Neuronal stem cell (in vitro differentiated cells): ENCODE measurements at regions not wholly inside any gene's neighbourhood (a gene's known extent, or its start where the extent isn't known, plus 50 kb on each side); places are given as distances from the start of the nearest gene placed in this dataset.

Experiments used
- DNase-seq: peaks from one replicate; pipeline ENCODE4 v3.0.0-alpha.2; 2013; ENCODE audit warnings: low spot score
- H2AFZ ChIP-seq: one replicate; pipeline ENCODE4 v1.6.1; 2013; ENCODE audit warnings: mild to moderate bottlenecking, low read length, inconsistent platforms
- H2AK5ac ChIP-seq: 2 replicates; pipeline ENCODE4 v1.6.1; 2013; ENCODE audit warnings: low read depth, mild to moderate bottlenecking, inconsistent platforms, low read length, moderate library complexity, mixed read lengths
- H2BK120ac ChIP-seq: 2 replicates; pipeline ENCODE4 v1.6.1; 2013; ENCODE audit warnings: low read depth, mild to moderate bottlenecking, inconsistent platforms, low read length, moderate library complexity, mixed read lengths
- H2BK12ac ChIP-seq: one replicate; pipeline ENCODE4 v1.6.1; 2013; ENCODE audit warnings: low read length, inconsistent platforms
- H2BK15ac ChIP-seq: 2 replicates; pipeline ENCODE4 v1.6.1; 2013; ENCODE audit warnings: mild to moderate bottlenecking, low read length, inconsistent platforms, mixed read lengths
- H2BK5ac ChIP-seq: one replicate; pipeline ENCODE4 v1.6.1; 2013; ENCODE audit warnings: inconsistent platforms, mild to moderate bottlenecking, low read length, moderate library complexity
- H3K14ac ChIP-seq: one replicate; pipeline ENCODE4 v1.6.1; 2013; ENCODE audit warnings: low read length, inconsistent platforms
- H3K18ac ChIP-seq: 2 replicates; pipeline ENCODE4 v1.6.1; 2013; ENCODE audit warnings: low read length, inconsistent platforms
- H3K23ac ChIP-seq: 2 replicates; pipeline ENCODE4 v1.6.1; 2013; ENCODE audit warnings: low read depth, mild to moderate bottlenecking, mixed read lengths, low read length, inconsistent platforms; ENCODE audit not compliant: poor library complexity
- H3K27ac ChIP-seq: replicated peaks from 3 replicates; pipeline ENCODE4 v1.5.1; 2013; ENCODE audit warnings: low read length, inconsistent platforms
- H3K27me3 ChIP-seq, 3 experiments: 2 replicates each; pipeline ENCODE4 v1.6.1; 2013; ENCODE audit warnings: low read length in 3 of 3, mild to moderate bottlenecking in 2 of 3, inconsistent platforms in 1 of 3, low read depth in 1 of 3, mixed read lengths in 1 of 3, moderate library complexity in 1 of 3; ENCODE audit not compliant: control insufficient read depth in 3 of 3, insufficient read depth in 3 of 3
- H3K36me3 ChIP-seq, 2 donors: replicated peaks in 1 of 2; 2 replicates each; pipeline ENCODE4 v1.6.1; 2013; ENCODE audit warnings: low read length in 2 of 2; ENCODE audit not compliant: control insufficient read depth in 2 of 2, insufficient read depth in 2 of 2
- H3K4ac ChIP-seq: 2 replicates; pipeline ENCODE4 v1.6.1; 2013; ENCODE audit warnings: inconsistent platforms, mild to moderate bottlenecking, low read length, moderate library complexity
- H3K4me1 ChIP-seq, 2 donors: 1 replicate in 1 of 2; 2 replicates in 1 of 2; pipeline ENCODE4 v1.6.1; 2013; ENCODE audit warnings: low read length in 2 of 2, low read depth in 1 of 2; ENCODE audit not compliant: control insufficient read depth in 2 of 2, insufficient read depth in 1 of 2
- H3K4me2 ChIP-seq: one replicate; pipeline ENCODE4 v1.6.1; 2013; ENCODE audit warnings: mild to moderate bottlenecking, low read length, inconsistent platforms; ENCODE audit not compliant: insufficient read depth, poor library complexity, severe bottlenecking
- H3K4me3 ChIP-seq, 2 donors: 2 replicates each; pipeline ENCODE4 v1.5.1; 2013; ENCODE audit warnings: low read length in 2 of 2, mild to moderate bottlenecking in 2 of 2, inconsistent platforms in 1 of 2, moderate library complexity in 1 of 2
- H3K79me1 ChIP-seq: one replicate; pipeline ENCODE4 v1.6.1; 2013; ENCODE audit warnings: low read depth, mild to moderate bottlenecking, inconsistent platforms, low read length, moderate library complexity
- H3K9ac ChIP-seq: one replicate; pipeline ENCODE4 v1.6.1; 2013; ENCODE audit warnings: mild to moderate bottlenecking, low read depth, low read length, inconsistent platforms; ENCODE audit not compliant: poor library complexity
- H3K9me3 ChIP-seq, 2 donors: replicated peaks in 1 of 2; 2 replicates each; pipeline versions ENCODE3 to v1.6.1; 2013; ENCODE audit warnings: low read length in 2 of 2, mild to moderate bottlenecking in 2 of 2, inconsistent platforms in 1 of 2, low read depth in 1 of 2, mixed read lengths in 1 of 2, moderate library complexity in 1 of 2; ENCODE audit not compliant: control insufficient read depth in 2 of 2, insufficient read depth in 1 of 2
- H4K8ac ChIP-seq: one replicate; pipeline ENCODE4 v1.6.1; 2013; ENCODE audit warnings: low read depth, mild to moderate bottlenecking, inconsistent platforms, low read length, moderate library complexity
- H4K91ac ChIP-seq: one replicate; pipeline ENCODE4 v1.6.1; 2013; ENCODE audit warnings: low read length, low read depth, mild to moderate bottlenecking, inconsistent platforms; ENCODE audit not compliant: poor library complexity
- WGBS, 2 donors: extraction: QIAGEN DNeasy Blood & Tissue Kit; methylation state at CpG; one replicate each; pipeline ENCODE4 v1.1.7; 2013; ENCODE audit warnings: missing lambda C conversion rate in 2 of 2, mixed read lengths in 1 of 2; ENCODE audit not compliant: insufficient read length in 2 of 2, insufficient replicate concordance in 1 of 2; ENCODE audit errors: extremely low coverage in 2 of 2; 5-methylcytosine and 5-hydroxymethylcytosine counted together

GRCh38 chr12:41846718-41847117, 298.0 kb downstream of the GXYLT1 start:
- no peak overlapping the region for H2AFZ ChIP-seq
- H3K27me3 ChIP-seq = no peaks in the 10 kb centered on the region
- H3K23ac ChIP-seq = no peak overlapping the region
- no peak overlapping the region for H3K18ac ChIP-seq
- H3K27ac ChIP-seq = no peak overlapping the region
- H3K9ac ChIP-seq = no peak overlapping the region
- H2AK5ac ChIP-seq = no peak overlapping the region
- WGBS, 2 donors = no CpG with 5 or more reads among the region's 1 CpG
- no peak overlapping the region for H4K91ac ChIP-seq
- H2BK120ac ChIP-seq = no peak overlapping the region
- H2BK5ac ChIP-seq = no peak overlapping the region
- no peaks in the 10 kb centered on the region for H3K36me3 ChIP-seq
- no peaks in the 10 kb centered on the region for H3K4me1 ChIP-seq
- peaks cover 2% of the 10 kb centered on the region for H3K79me1 ChIP-seq
- no peak overlapping the region for H2BK15ac ChIP-seq
- H3K9me3 ChIP-seq = no peaks in the 10 kb centered on the region
- H3K4me2 ChIP-seq = no peak overlapping the region
- H3K4me3 ChIP-seq = no peak overlapping the region
- H3K14ac ChIP-seq = no peak overlapping the region
- no peak overlapping the region for H2BK12ac ChIP-seq
- H3K4ac ChIP-seq = no peak overlapping the region
- no peak for DNase-seq
- no peak overlapping the region for H4K8ac ChIP-seq

DNA sequence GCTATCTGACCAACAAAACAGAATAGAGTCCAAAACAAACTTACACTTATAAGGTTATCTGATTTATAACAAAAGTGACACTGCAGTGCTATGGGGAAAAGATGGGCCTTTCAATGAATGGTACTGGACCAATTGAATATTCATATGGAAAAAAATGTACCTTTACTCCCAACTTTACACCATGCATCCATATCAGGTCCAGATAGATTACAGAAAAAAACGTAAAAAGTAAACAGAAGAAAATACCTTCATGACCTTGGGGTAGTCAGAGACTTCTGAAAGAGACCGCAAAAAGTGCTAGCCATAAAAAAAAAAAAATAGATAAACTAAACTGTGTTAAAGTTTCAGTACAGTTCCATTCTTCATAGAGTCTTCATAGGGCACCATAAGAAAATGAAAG, 308.3 kb downstream of the GXYLT1 start:
- no peak overlapping the region for H2BK12ac ChIP-seq
- no peak overlapping the region for H3K14ac ChIP-seq
- H3K18ac ChIP-seq = no peak overlapping the region
- H3K4ac ChIP-seq = no peak overlapping the region
- H2BK5ac ChIP-seq = no peak overlapping the region
- H2AFZ ChIP-seq = no peak overlapping the region
- no peaks in the 10 kb centered on the region for H3K4me1 ChIP-seq
- no peak overlapping the region for H3K27ac ChIP-seq
- H3K9ac ChIP-seq = no peak overlapping the region
- H3K27me3 ChIP-seq = no peaks in the 10 kb centered on the region
- DNase-seq = no peak
- no peaks in the 10 kb centered on the region for H3K9me3 ChIP-seq
- WGBS, 2 donors = no CpG with 5 or more reads among the region's 2 CpGs
- H3K4me3 ChIP-seq = no peak overlapping the region
- no peak overlapping the region for H3K23ac ChIP-seq
- H2BK120ac ChIP-seq = no peak overlapping the region
- no peak overlapping the region for H4K8ac ChIP-seq
- H2BK15ac ChIP-seq = no peak overlapping the region
- no peaks in the 10 kb centered on the region for H3K79me1 ChIP-seq
- no peaks in the 10 kb centered on the region for H3K36me3 ChIP-seq
- H4K91ac ChIP-seq = no peak overlapping the region
- H3K4me2 ChIP-seq = no peak overlapping the region
- no peak overlapping the region for H2AK5ac ChIP-seq

DNA sequence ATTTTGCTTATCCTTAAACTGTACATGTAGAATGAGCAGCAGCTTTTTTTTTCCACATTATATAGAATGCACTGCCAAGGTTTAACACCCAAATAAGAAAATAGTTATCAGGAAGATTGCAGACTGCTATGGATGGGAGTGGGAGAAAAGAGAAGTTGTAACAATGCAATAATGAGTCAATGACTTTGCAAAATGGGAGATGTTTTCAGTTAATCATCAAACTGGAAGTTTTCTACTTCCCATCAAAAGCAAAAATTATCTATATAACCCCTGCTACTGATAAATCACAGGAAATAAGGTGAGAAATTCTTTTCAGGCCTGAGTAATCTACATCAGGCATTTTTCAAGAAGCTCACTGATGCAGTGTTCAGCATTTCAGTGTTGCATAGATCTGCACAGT, 309.1 kb downstream of the GXYLT1 start:
- DNase-seq = no peak
- Histone ChIP-seq H3K9me3 (no peaks in the 10 kb centered on the region), H3K27me3 (no peaks in the 10 kb centered on the region), H4K91ac (no peak overlapping the region), H3K18ac (no peak overlapping the region), H3K36me3 (no peaks in the 10 kb centered on the region), H3K4me2 (no peak overlapping the region), H2BK12ac (no peak overlapping the region), H3K4ac (no peak overlapping the region), H2BK120ac (no peak overlapping the region), H3K79me1 (no peaks in the 10 kb centered on the region), H3K23ac (no peak overlapping the region), H3K4me3 (no peak overlapping the region), H3K14ac (no peak overlapping the region), H2BK15ac (no peak overlapping the region), H3K27ac (no peak overlapping the region), H2AK5ac (no peak overlapping the region), H2AFZ (no peak overlapping the region), H3K4me1 (no peaks in the 10 kb centered on the region), H3K9ac (no peak overlapping the region), H2BK5ac (no peak overlapping the region), H4K8ac (no peak overlapping the region)

GRCh38 chr12:41819948-41820347, 324.7 kb downstream of the GXYLT1 start:
- H3K36me3 ChIP-seq = no peaks in the 10 kb centered on the region
- no peak overlapping the region for H3K18ac ChIP-seq
- no peak overlapping the region for H3K4me2 ChIP-seq
- no peak overlapping the region for H3K23ac ChIP-seq
- no peaks in the 10 kb centered on the region for H3K9me3 ChIP-seq
- no peak overlapping the region for H3K4ac ChIP-seq
- H2AK5ac ChIP-seq = no peak overlapping the region
- no peak overlapping the region for H2BK120ac ChIP-seq
- H3K9ac ChIP-seq = no peak overlapping the region
- no peak overlapping the region for H3K14ac ChIP-seq
- no peaks in the 10 kb centered on the region for H3K79me1 ChIP-seq
- no peak overlapping the region for H4K91ac ChIP-seq
- H2BK12ac ChIP-seq = no peak overlapping the region
- no peak overlapping the region for H3K27ac ChIP-seq
- no peak overlapping the region for H4K8ac ChIP-seq
- no peaks in the 10 kb centered on the region for H3K27me3 ChIP-seq
- 100% methylated on average over 2 of the region's 3 CpGs; no CpG with 5 or more reads in 1 of the 2 donors for WGBS, 2 donors
- no peak overlapping the region for H3K4me3 ChIP-seq
- no peak overlapping the region for H2BK5ac ChIP-seq
- no peaks in the 10 kb centered on the region for H3K4me1 ChIP-seq
- H2AFZ ChIP-seq = no peak overlapping the region
- DNase-seq = no peak
- no peak overlapping the region for H2BK15ac ChIP-seq
